ENCODE measurements at regions not wholly inside any gene's neighbourhood (a gene's known extent, or its start where the extent isn't known, plus 50 kb on each side); places are given as distances from the start of the nearest gene placed in this dataset.

DNA sequence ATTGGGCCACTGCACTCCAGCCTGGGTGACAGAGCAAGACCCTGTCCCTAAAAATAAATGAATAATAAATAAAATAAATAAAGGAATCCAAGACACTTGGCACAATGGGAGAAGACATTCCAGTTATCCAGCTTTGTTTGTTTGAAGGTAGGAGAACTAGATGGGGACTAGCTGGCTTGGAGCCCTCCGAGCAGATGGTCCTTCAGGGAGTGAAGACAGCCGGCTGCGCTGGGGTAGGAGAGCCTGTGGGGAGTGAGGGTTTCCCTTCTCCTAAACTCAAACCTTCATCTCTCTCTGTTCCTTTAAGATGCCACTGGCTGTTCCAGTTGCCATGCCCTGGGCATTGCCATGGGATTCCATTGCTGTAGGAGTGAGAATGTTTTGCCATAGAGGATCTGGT, 120.6 kb downstream of the NAV1 start:
- no peak for DNase-seq (ENCODE audit: low spot score)

DNA sequence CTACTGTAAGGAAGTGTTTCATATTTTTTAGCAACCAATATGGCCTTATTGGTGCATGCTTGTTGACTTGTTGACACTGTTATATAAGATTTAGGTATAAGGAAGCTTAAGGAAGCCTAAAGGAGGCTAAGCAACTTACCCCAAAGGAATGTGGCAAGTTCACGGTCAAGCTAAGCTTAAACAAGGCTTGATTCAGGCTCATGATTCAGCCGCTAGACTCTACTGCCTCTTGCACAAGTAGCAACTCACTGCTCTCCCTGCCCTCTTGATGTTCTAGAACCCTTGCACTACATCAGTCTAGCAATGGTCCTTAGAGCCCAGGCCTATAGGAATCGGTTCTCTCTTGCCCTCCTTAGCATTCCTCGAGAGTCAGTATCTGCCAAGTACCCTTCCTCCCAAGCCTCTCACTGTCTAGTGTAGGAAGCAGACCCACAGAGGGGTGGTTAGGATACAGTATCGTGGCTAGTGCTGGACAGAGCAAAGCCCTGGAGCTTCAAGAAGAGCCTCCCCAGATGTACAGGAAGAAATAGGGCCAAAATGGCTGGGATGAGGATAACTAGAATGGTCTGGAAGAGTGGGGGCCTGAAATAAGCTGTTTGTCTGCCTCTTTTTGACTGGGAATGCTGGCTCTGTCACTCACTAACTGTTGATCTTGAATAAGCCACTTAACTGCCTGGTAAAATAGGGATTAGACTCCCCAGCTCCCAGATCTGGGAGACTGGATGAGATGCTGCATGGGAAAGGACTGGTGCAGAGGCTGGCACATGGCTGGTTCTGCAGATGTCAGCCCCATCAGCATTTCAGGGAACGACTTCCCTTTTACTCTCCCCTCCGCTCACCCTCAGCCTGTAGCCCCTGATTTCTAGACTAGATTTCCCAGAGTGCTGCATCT, 122.2 kb downstream of the NAV1 start:
- no peak for DNase-seq (ENCODE audit: low spot score)

DNA sequence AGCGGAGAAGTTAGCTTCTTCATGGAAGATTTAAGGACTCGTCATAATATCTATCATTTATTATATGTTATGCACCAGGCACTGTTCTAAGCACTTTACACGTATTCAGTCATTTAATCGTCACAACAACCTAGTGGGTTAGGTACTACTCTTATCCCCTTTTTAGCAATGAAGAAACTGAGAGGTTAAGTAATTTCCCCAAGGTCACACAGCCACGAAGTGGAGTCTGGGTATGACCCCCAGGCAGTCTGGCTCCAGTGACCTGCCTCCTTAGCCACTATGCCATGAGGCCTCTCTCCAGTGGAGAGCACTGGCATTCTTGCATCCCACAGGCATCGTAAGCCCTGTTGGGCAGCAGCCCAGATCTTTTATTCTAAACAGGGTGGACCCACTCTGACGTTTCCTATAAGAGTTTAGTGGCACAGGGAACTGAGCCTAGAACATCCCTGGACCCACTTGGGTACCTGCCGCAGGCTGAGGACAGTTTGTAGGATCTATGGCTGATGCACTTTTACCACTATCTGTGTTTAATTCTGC, 123.0 kb downstream of the NAV1 start:
- no peak for DNase-seq (ENCODE audit: low spot score)

DNA sequence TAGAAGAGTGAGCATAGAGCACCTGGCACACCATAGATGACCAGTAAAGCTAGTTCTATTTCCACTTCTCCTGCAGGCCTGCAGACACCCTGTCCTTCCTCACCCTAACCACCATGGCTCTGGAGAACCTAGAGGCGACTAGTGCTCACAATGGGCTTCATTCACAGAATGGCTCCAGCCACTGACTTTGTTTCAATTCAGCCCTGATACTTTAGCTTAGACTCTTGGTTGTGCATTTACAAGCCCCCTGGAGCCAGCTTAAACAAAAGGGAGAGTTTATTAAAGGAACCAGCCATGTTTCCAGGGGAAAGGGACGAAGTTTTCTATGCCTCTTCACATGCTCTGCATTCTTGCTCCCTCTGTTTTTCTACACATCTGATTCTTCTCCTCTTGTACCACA, 123.7 kb downstream of the NAV1 start:
- no peak for DNase-seq (ENCODE audit: low spot score)

DNA sequence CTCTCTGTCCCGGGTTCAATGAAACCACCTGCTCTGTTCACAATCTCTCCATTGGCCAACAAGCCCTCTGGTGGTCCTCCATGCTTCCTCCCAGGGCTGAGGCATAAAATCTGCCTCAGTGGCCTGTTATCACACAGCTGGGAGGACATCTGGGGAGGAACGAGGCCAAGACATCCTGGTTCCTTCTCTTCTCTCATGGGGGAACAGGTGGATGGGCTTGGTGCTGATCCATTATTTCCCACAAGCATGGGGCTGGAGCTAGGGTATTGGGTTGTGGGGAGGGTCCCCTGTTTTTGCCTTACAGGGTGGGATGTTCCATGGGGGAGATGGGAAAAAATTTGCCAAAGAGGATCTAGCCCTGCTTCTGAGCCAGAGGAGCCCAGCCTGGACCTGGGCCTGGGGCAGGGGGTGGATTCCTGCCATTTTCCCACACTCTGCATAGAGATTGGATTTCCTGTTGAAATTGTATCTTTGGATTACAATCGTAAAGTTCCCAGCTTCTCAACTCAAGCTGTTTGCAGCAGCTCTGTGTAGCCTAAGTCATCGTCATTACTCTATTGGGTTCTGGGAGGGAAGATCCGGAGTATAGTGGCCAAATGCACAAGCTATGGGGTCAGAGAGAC, 124.7 kb downstream of the NAV1 start:
- DNase-seq (ENCODE audit: low spot score), result no peak

DNA sequence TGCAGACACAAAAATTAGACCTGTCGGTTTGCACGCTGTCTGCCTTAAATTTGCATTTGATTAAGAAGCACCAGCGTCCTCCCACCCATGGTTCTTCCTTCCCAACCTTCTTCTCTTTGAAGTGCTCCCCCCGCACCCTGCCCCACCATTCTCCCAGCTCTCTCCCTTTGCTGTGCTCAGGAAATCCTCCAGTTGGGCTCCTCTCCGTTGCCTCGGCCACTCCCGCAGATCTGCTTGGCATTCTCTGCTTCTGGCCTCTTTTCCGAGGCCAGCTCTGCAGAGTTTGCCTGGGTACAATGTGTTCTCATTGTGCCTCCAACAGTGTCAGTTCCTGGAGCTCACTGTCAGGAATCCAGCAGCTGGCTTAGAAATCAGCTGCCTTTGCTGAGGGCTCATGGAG, 126.1 kb downstream of the NAV1 start:
- no peak for DNase-seq (ENCODE audit: low spot score)

DNA sequence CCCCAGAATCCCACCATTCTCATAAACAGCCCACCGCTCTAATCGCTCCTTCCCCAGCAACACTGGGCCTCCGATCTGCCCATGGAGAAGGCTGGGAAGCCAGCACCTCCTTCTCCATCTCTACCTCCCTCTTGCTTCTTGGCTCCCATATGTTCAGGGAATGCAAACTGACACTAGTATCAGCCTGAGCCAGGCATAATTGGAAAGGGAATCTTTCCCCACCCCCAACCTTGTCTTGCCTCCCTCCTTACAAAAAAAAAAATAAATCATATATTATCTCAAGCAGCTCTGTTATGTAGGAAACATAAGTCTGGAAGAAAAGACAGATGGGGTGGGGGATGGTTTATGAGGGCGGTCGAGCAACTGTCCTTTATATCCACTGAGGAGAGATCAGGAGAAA, 127.2 kb downstream of the NAV1 start:
- no peak for DNase-seq (ENCODE audit: low spot score)

DNA sequence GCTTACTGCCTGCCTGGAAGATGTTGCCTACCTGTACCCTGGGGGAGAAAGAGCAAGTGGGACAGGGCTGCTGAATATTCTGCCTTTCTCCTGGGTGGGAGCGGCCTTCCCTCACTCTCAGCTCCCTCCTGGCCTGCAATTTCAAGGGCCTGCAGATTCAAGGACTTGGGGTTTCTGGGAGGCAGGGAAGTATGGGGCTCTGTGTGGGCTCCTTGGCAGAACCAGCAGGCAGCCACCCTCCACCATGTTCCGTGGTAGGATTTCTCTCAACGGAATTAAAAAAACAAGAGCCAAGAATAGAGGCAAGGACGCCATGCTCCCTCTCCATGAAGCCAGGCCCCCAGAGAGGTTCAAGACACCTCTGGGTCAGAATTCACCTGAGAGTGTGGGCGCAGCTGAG, 127.7 kb downstream of the NAV1 start:
- no peak for DNase-seq (ENCODE audit: low spot score)

DNA sequence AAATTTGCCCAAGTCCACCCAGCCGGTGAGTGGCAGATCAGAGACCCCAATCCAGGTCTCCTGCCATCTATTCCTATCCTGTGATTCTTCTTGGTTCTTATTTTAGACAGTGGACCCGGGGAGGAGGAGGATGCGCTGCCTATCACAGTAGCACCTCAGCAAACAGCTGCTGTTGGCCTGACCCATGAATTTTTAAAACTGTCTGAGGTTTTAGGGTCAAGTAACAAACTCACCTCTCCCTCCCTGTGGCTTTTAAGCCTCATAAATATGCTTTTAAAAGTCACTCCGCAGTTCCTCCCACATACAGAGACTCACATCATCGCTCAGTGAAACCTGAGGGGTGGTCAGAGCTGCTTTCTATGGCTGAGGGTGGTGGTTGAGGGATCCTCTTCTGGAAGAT, 128.6 kb downstream of the NAV1 start:
- no peak for DNase-seq (ENCODE audit: low spot score)

DNA sequence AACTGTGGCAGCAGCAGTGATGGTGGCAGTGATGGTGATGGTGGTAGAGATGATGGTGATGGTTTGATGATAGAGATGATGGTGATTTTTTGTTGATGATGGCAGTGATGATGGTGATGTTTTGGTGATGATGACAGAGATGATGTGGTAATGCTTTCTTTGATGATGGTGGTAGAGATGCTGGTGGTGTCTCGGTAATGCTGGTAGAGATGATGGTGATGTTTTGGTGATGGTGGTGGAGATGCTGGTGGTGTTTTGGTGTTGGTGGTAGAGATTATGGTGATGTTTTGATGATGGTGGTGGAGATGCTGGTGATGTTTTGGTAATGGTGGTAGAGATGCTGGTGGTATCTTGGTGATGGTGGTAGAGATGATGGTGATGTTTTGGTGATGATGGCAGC, 131.6 kb downstream of the NAV1 start:
- no peak for DNase-seq (ENCODE audit: low spot score)

DNA sequence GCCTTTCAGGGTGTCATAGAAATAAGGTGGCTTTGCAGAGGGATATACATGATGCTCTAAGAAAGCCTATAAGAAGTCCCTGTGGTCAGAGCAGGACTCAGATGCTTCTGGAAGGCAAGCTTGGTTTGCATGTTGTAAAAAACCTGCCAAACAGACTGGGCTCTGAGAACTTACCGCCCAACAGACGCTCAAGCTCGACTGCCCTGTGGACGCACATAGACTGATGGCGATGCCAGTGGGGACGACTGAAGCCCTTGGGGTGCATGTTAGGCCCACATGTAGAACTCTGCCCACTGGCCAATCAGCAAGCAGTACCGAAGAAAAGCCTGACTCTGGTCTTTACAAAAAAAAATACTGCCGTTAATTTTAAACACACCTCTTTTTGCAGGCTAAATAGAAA, 133.8 kb downstream of the NAV1 start:
- DNase-seq (ENCODE audit: low spot score), result no peak

DNA sequence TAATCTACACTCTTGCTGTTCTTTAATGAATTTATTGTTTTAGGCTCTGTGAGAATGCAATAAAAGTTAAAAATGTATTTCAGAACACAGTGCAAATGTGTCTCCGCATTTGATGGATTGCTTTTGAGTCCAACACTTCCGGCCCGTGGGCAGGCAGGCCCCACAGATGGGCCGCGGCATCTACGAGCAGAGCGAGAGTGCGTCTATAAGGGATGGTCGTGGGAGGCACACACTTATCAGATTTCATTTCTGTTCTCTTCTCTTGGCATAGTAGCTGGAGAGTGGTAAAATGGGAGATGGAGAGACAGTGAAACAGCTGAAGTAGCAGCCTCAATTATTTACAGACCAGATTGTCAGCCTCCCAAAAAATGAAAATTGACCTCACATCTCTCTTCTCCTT, 134.2 kb downstream of the NAV1 start:
- no peak for DNase-seq (ENCODE audit: low spot score)

DNA sequence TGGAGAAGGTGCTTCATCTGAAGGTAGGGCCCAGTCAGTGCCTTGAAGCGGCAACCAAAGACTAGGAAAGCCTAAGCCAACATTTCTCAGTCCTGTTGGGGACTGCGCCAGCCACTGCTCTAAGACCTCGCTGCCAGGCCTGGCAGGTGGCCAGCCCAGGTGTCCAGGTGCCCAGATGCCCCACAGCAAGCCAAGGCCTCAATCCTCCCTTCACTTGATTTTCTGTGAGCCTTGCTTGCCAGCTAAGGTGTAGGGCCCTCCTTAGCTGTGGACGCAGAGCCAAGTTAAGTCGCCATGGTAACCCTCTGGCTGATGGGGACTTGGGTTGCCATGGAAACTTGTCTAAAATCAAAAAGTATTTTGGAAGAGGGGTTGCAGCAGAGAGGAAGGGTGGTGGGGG, 135.0 kb downstream of the NAV1 start:
- DNase-seq (ENCODE audit: low spot score), result no peak

DNA sequence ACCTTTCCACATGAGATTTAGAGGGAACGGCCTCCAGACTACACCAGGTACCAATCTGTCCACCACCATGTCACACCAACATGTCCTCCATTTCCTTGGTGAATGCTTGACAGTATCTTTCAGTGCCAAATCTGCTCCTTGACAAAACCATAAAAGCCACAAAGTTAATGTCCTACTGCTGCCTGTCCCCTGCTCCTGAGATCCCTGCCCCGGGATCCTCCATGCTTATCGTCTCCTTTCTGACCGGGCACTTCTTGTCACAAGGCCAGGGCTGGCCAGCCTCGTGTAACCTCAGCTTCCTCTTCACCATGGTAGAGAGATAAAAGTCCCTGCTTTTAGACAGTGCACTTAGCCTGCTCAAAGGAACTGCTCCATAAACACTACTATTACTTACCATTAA, 136.2 kb downstream of the NAV1 start:
- DNase-seq (ENCODE audit: low spot score), result no peak

DNA sequence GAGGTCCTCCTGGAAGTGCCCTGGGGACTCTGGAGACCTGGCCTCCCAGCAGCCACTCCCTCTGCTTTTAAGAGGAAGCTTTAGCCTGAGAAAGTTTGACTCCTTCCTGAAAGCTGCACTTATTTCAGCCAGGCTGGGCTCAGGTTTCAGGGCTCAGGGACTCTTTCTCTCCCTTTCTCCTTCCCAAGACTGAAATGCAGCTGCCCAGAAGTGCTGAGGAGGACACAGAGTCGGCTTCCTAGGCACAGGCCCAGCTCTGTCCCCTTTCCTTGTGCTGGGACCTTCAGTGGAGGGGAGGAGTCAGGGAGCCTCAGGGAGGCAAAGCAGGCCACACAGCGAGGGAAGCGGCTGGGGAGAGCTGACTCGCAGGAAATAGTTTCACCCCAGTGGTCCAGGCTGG, 137.3 kb downstream of the NAV1 start:
- DNase-seq (ENCODE audit: low spot score), result peak; percentile 41

DNA sequence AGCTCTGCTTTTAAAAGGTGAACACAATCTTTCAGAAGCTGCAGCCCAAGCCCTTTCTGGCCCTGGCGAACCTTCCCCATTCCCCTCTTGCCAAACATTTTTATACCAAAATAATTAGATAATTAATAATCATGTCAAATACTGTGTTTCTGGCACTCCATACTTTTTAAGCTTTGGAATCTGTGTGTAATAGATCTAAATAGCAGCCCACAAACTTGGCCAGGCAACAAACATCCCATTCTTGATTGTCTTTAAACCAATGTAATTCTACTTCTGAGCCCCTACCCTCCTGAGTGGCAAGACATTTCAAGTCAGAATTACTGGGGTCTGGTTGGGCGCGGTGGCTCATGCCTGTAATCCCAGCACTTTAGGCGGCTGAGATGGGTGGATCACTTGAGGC, 137.7 kb downstream of the NAV1 start:
- no peak for DNase-seq (ENCODE audit: low spot score)

DNA sequence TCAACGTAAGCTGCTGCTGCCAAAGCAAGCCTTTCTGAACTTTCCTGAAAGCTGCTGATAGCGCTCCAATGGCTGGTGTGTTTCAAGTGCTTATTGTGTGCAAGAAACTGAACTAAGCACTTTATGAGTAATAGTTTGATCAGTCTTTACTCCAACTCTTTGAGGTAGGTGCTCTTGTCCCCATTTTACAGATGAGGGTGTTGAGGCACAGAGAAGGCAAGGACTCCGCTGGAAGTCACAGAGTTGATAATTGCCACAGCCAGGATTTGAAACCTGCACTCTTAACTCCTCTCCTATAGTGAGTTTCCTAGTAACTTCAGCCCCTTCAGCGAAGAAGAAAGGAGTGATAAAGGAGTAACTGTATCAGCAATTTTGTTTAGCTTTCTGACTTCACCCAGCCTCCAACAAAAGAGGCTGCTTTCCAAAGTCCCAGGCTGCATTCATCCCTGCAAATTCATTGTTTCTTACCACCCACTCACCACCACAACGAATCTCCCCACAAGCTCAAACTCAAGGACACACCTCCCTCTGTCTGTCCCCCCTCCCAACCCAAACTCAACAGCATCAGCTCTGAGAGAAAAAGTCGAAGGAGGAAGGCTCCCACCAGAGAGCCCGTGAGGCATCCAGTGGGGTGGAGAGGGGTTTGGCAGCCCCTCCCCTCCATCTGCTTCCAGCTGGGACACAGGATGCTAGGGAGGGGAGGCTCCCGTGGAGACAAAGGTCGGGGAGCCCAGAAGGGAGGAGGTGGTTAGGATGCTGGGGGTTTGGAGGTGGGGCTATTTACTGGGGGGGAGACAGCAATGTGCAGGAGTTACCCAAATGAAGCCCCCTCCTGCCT, 139.6 kb downstream of the NAV1 start:
- DNase-seq (ENCODE audit: low spot score), result no peak

DNA sequence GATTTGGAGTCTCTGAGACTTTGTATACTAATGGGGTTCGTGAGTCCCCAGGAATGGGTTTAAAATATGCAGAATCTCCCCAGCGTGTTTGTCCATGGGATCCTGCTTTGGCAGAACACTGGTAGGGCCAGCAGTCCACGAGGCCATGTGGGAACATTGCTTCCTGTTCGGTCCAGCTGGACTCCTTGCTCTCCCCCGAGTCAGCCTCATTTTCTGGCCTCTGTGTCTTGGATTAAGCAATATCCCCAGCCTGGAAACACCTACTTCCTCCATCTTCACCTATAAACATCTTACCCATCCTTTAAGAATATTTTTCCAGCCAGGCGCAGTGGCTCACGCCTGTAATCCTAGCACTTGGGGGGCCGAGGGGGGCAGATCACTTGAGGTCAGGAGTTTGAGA, 142.4 kb downstream of the NAV1 start:
- DNase-seq (ENCODE audit: low spot score), result no peak

DNA sequence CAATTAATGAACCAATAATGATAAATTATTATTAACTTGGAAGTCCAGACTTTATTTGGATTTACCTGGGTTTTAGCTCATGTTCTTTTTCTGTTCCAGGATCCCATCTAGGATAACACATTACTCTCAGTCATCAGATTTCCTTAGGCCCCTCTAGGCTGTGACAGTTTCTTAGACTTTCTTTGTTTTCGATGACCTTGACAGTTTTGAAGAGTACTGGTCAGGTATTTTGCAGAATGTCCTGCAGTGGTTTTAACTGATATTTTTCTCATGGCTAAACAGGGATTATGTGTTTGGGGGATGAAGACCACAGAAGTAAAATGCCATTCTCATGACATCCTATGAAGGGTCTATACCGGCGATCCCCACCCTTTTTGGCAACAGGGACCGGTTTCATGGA, 144.0 kb downstream of the NAV1 start:
- DNase-seq (ENCODE audit: low spot score), result no peak

DNA sequence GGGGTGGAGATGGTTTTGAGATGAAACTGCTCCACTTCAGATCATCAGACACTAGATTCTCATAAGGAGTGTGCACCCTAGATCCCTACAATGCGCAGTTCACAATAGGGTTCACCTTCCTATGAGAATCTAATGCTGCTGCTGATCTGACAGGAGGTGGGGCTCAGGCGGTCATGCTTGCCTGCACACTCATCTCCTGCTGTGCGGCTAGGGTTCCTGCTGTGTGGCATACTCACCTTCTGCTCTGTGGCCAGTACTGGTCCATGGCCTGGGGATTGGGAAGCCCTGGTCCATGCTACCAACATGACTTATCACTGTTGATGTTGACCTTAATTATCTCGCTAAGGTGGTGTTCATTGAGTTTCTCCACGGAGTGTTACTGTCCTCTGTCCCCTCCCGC, 144.5 kb downstream of the NAV1 start:
- DNase-seq (ENCODE audit: low spot score), result no peak

DNA sequence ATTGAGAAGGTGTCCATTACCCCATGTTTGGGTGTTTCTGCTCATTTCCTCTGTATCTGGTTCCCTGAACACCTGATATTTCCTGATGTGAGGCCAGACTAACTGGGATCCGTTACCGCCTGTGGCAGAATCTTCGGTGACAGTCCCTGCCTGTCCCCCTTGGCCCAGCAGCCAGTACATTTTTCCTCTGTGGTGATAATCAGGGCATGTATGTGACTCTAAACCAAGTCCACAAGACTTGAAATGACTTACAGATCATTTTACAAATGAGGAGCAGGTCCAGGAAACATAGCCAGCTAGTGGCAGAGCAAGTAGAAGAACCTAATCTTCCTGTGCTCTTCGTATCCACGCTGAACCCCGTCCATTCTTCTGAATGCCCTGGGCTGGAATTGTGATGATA, 143.5 kb upstream of the IPO9 start:
- no peak for DNase-seq (ENCODE audit: low spot score)

DNA sequence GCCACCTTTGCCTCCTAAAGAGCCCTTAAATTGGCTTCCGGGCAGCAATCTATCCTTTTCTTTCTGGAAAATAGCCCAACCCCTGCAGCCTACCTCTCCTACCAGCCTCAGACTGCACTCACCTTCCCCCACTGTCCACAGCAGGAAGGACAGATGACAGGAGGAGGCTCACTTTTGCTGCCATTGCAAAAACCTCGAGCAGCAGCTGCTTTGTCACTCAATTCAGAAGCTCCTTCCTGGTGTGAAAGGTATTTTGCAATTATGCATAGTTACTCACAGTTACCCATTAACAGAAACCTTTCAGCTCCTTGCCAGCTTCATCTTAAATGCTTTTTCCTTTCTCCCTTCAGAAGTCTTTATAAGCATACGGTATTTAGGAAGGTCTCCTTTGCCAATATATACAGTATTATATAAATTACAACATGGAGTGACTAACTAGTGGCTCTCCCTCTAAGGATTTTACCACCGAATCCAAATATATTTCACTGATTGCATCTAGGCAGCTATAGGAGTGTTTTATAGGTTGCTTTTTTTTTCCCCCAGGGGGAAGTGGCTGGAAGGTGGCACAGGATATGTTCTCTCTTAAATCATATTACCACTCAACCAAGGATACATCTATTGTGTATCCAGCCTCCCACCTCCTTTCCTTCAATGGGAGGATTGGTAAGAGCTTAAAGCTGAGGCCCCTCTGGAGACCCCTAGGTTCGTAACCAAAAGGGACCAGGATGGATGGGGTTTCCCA, 142.1 kb upstream of the IPO9 start:
- DNase-seq (ENCODE audit: low spot score), result no peak
